ENCODE measurements at regions not wholly inside any gene's neighbourhood (a gene's known extent, or its start where the extent isn't known, plus 50 kb on each side); places are given as distances from the start of the nearest gene placed in this dataset.

DNA sequence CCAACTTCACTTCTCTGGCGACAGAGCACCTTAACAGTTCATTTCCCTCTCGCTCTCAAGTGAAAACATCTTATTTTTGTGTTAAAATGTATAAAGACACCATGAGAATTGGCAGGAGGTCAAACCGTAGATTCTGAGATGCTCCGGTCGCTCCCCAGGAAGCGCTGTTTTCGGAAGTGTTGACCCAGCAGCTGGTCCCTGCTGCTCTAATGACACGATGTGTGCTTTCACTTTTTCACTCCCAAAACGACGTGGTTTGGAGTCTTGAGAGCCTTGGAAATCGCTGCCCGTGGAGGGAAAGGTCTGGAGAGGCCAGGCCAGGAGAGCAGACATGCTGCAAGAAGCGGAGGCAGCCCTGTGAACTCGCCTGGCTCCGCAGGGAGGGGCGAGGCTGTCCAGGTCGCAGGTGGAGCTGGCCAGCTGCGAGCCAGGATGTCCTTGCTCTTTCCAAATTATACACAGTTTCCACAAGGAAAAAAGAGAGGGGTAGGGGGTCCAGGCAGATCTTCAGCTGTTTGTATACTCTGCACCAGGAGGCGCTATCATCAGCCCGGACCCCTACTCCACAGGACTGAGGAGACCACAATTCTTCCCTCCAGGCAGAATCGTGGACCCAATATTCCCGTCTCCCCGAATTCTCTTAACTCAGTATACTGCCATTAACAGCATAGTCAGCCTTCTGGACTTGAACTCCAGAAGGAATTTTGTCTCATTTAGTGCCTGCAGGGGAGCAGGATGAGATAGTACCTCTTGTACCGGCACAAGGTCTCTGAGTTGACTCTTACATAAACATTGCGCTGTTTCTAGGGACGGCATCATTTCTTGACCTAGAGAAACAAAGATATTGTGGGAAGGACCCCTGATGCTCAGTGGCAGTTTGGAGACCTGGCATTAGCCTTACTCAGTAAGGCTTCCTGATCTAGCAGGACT, 248.6 kb upstream of the ANKRD55 start:
- 20% methylated on average over 26 of the region's 26 CpGs for WGBS (ENCODE audit: insufficient coverage, low coverage, missing lambda C conversion rate)
- Histone ChIP-seq H2AFZ (ENCODE audit: low read depth, low read length) (no peak overlapping the region), H3K9ac (ENCODE audit: insufficient read depth in 1 of 2, low read depth in 2 of 2, low read length in 2 of 2) (0 out of 4 replicates have a peak overlapping the region, but pooled peaks of 1 of the 2 experiments have one; percentile 61)

More for the DNA sequence above, 248.6 kb upstream of the ANKRD55 start:
- 0 out of 6 replicates have a peak, but pooled peaks of 2 of the 3 experiments have one; percentile 6 to 26 for TF ChIP-seq CTCF (IDR thresholded peaks at IDR 0.05 in 2 of 3, conservative IDR thresholded peaks at IDR 0.05 in 1 of 3; ENCODE audit: insufficient read depth in 2 of 3, low read depth in 1 of 3, low read length in 3 of 3)
- TF ChIP-seq, protein P1, sequence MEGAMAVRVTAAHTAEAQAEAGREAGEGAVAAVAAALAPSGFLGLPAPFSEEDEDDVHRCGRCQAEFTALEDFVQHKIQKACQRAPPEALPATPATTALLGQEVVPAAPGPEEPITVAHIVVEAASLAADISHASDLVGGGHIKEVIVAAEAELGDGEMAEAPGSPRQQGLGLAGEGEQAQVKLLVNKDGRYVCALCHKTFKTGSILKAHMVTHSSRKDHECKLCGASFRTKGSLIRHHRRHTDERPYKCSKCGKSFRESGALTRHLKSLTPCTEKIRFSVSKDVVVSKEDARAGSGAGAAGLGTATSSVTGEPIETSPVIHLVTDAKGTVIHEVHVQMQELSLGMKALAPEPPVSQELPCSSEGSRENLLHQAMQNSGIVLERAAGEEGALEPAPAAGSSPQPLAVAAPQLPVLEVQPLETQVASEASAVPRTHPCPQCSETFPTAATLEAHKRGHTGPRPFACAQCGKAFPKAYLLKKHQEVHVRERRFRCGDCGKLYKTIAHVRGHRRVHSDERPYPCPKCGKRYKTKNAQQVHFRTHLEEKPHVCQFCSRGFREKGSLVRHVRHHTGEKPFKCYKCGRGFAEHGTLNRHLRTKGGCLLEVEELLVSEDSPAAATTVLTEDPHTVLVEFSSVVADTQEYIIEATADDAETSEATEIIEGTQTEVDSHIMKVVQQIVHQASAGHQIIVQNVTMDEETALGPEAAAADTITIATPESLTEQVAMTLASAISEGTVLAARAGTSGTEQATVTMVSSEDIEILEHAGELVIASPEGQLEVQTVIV (CRISPR knock-in tag; IDR thresholded peaks at IDR 0.05; ENCODE audit: borderline replicate concordance): no peak
- TF ChIP-seq ZNF274 (IDR thresholded peaks at IDR 0.05; ENCODE audit: borderline replicate concordance, low read depth, low read length): no peak
- CTCF ChIA-PET (ENCODE audit: low intra/inter-chr PET ratio): no interaction called here
- no peak for ATAC-seq
- Histone ChIP-seq H3K4me3 (no peak overlapping the region), H3K4me1 (replicated peaks in 1 of 2; ENCODE audit: control insufficient read depth in 2 of 2, insufficient read depth in 2 of 2, low read length in 2 of 2) (peaks cover 0 to 13% of the 10 kb centered on the region in 2 experiments; a peak in 2 of 5 replicates), H3K36me3 (ENCODE audit: control insufficient read depth, insufficient read depth, low read length) (no peaks in the 10 kb centered on the region), H3K27ac (ENCODE audit: extremely low read depth, low read depth, low read length) (no peak overlapping the region), H3K27me3 (ENCODE audit: control insufficient read depth in 2 of 2, insufficient read depth in 2 of 2, low read length in 2 of 2) (peaks cover 13 to 28% of the 10 kb centered on the region in 2 experiments), H3K4me2 (ENCODE audit: insufficient read depth, low read length) (no peak overlapping the region), H4K20me1 (replicated peaks; ENCODE audit: control insufficient read depth, insufficient read depth, low read length) (no peaks in the 10 kb centered on the region), H3K9me1 (ENCODE audit: control insufficient read depth, insufficient read depth, low read length) (no peaks in the 10 kb centered on the region), H3K9me3 (replicated peaks; ENCODE audit: control insufficient read depth, insufficient read depth, low read depth, low read length) (no peaks in the 10 kb centered on the region), H3K79me2 (ENCODE audit: control insufficient read depth, insufficient read depth, low read length) (no peaks in the 10 kb centered on the region)
- intact Hi-C loops (cut with micrococcal nuclease): no loop called here
- no TSS peak for BruUV-seq (replicated peaks)
- FAIRE-seq: no peak
- in situ Hi-C loops (cut with MboI): no loop called here
- no peak for DNase-seq (ENCODE audit: extremely low read depth in 1 of 4, low spot score in 3 of 4)
- POLR2A ChIA-PET: no interaction called here

Measured in K562 (cell line).